ENCODE measurements at regions not wholly inside any gene's neighbourhood (a gene's known extent, or its start where the extent isn't known, plus 50 kb on each side); places are given as distances from the start of the nearest gene placed in this dataset.
"Not testable (repeated sequence)": the region's sequence is repeated elsewhere in the genome, so short reads cannot be mapped to it uniquely, and the experiment has no call there.

- DNase-seq: not testable (repeated sequence)
Measured at GRCh38 chr17:27365329-27365945, 71.5 kb downstream of the WSB1 start.

DNA sequence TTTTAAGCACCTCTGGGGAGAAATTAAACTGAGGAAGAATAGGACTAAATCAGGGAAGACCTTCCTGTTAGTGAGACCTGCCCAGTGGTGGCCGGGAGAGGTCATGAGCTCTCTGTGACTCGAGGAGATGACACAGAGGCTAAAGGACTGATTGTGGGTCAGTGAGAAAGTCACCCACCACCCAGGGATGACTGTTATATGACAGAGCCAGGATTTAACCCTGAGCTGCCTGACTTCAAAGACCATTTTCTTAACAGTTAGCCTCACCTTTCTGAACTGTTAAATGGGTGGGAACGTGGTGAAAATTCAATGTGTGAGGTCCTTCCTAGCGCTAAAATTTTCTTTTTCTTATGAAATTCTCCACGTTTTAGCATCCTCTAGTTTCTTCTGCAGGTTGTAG, 72.5 kb downstream of the WSB1 start:
- DNase-seq: no peak

- no peak for DNase-seq
Measured at GRCh38 chr17:27367121-27367981, 73.4 kb downstream of the WSB1 start.

GRCh38 chr17:27368151-27368795, 74.4 kb downstream of the WSB1 start:
- peak in 1 of 2 experiments; percentile 9 for DNase-seq

- no peak for DNase-seq
Measured at GRCh38 chr17:27368980-27369379, 75.1 kb downstream of the WSB1 start.

DNA sequence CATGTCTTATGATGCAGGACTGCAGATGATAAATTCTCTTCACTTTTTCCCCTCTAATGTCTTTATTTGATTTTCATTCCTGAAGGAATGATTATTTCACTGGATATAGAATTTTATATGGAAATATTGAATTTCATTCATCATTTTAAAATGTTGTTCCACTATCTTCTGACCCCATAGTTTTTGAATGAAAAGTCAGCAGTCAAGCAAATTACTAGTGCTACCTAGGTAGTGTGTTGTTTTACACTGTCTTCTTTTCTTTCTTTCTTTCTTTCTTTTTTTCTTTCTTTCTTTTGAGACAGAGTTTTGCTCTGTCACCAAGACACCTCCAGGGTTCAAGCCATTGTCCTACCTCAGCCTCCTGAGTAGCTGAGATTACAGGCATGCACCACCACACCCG, 76.9 kb downstream of the WSB1 start:
- peak in 1 of 2 experiments; percentile 4 for DNase-seq

- not testable (repeated sequence) for DNase-seq
Measured at GRCh38 chr17:27373695-27374094, 79.8 kb downstream of the WSB1 start.

DNA sequence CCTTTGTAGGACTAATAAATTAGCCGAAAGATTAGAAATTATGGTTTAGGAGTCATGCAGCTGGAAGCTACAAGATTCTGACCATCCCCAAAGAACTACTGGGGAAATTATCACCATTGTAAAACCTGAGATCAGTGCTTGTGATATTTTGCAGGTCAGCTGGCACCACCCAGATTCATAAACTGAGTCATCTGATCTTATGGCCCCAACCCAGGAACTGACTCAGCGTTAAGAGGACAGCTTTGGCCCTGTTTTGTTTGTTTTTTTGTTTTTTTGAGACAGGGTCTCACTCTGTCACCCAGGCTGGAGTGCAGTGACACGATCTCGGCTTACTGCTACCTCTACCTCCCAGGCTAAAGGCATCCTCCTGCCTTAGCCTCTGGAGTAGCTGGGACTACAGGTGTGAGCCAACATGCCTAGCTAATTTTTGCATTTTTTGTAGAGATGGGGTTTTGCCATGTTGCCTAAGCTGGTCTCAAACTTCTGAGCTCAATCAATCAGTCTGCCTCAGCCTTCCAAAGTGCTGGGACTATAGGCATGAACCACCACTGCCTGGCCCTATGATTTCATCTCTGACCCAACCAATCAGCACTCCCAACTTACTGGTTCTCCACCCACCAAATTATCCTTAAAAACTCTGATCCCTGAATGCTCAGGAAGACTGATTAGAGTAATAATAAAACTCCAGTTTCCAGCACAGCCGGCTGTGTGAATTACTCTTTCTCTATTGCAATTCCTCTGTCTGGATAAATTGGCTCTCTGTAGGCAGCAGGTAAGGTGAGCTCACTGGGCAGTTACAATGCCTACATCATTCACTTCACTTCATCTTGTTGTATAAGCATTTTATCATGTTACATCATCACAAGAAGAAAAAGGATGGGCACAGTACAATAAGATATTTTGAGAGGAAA, 79.4 kb upstream of the KSR1 start:
- no peak for DNase-seq

DNA sequence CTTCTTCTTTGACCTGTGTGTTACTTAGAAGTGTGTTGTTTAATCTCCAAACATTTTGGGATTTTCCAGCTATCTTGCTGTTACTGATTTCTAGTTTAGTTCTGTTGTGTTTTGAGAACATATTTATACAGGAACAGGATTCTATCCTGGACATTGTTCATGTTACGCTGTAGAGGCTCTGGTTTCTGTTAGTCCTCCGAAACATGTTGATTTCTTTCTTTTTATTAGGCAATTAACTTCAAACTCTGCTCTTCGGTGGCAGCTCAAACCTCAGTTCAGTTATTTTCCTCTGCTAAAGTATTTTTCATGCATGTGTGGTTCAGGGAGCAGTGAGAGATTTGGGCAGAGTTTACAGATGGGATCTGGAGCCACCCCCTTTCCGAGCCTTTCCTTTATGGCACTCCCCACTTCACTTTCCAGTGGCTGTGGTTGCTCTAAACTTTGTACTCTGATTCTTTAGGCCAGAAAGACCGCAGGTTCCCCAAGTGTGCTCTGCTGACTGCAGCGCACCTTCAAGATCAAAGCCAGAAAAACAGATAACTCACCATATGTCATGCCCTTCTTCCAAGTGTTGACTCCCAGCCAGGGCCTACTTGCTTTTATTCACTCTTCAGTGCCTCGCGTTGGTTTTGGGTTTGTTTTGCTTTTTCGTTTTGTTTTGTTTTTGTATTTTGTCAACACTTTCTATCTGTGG, 77.6 kb upstream of the KSR1 start:
- no peak for DNase-seq

GRCh38 chr17:27379888-27380533, 76.2 kb upstream of the KSR1 start:
- DNase-seq: no peak

DNA sequence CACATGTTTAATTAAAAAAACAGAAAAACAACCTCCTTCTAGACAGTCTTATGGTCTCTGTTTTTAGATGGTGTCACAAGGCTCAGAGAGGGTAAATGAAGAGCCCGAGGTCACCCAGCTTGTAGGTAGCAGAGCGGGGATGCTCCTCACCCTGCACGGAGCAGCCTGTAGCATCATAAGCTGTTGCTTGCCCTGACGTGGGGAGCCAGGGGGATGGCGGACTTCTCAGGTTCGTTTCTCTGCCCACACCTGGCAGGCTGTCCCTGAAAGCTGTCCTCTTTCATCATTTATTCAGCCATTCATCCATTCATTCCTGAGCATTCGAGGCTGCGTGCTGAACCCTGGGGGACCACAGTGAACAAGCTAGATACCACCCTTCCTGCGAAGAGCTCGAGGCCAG, 75.7 kb upstream of the KSR1 start:
- DNase-seq: no peak

DNA sequence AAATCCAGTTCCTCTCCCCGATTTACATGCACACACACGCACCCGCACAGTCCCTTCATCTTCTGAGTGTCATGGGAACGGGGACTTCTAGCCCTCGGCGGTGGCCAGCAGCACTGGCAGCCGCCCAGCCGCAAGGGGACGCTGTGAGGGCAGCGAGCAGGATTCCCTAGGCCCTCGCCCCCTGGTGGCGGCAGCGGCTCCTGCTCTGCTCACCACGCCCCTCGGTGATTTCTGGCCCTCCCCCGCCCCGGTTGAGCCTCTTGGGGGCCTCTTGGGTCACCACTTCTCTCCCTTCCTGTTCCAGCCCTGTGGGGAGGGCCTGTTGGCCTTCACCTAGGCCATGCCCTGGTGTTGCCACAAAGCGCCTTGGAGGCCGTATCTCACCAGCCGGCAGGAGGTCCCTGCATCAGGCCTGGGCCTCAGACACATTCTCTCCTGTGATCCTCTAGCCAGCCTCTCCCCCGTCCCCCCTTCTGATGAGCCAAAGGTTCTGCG, 75.2 kb upstream of the KSR1 start:
- peak; percentile 36 to 46 for DNase-seq

- no peak for DNase-seq
Measured at GRCh38 chr17:27382025-27382424, 74.2 kb upstream of the KSR1 start.

DNA sequence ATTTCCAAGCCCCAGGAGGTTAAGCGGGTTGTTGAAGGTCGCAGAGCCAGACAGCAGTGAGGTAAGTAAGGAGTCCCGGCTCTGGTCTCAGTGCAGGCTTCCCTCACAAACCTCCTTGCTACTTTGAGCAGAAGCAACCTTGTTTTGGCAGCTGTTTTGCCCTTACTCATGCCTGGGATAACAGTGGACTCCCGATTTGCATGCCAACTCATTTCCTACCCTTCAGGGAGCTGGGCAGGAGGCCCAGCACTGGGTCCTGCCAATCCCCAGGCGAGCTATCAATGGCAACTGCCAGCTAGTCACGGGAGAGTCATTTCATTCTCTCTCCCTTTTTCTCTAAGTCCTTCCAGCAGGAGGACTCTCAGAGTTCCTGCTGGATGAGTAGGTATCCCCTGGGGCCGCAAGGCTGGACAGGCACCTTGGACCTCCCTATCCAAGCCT, 72.0 kb upstream of the KSR1 start:
- DNase-seq: no peak

- no peak for DNase-seq
Measured at GRCh38 chr17:27384726-27385125, 71.5 kb upstream of the KSR1 start.

DNA sequence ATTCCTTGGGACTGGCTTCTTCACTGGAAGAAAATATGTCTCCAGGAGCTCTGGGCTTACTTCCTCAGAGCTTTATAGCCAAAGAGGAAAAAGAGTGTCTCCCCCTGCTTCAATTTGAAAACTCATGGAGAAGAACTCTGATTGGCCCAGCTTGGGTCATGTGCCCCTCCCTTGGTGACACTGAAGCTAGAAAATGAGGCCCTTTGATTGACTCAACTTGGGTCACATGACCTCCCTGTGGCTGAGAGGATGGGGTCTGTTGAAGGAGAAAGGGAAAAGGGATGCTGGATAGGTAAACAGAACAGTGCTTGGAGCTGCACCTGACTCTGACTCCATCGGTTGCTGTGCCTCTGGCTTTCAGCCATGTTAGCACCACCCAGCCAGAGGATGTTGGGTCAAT, 70.6 kb upstream of the KSR1 start:
- DNase-seq: no peak

- DNase-seq: no peak
Measured at GRCh38 chr17:27386206-27387075, 69.8 kb upstream of the KSR1 start.

- DNase-seq: no peak
Measured at GRCh38 chr17:27389542-27390140, 66.6 kb upstream of the KSR1 start.

GRCh38 chr17:27390540-27390939, 65.7 kb upstream of the KSR1 start:
- DNase-seq: no peak

- DNase-seq: no peak
Measured at GRCh38 chr17:27391427-27391826, 64.8 kb upstream of the KSR1 start.
